ENCODE measurements at regions not wholly inside any gene's neighbourhood (a gene's known extent, or its start where the extent isn't known, plus 50 kb on each side); places are given as distances from the start of the nearest gene placed in this dataset.

DNA sequence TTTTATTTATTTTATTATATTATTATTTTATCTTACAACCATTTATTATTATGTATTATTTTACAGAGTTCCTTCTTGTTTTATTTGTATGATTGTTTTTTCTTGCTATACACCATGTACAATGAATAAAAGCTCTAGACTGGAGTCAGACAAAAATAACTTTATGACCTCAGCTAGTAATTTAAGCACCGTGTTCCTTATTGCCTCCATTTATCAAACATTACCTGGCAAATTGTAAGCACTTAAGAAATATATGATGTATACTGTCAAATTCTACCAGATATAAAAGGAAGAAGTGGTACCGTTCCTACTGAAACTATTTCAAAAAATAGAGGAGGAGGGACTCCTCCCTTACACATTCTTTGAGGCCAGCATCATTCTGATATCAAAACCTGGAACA lies 326.9 kb upstream of the NECTIN3 start:
- TF ChIP-seq, protein P1, sequence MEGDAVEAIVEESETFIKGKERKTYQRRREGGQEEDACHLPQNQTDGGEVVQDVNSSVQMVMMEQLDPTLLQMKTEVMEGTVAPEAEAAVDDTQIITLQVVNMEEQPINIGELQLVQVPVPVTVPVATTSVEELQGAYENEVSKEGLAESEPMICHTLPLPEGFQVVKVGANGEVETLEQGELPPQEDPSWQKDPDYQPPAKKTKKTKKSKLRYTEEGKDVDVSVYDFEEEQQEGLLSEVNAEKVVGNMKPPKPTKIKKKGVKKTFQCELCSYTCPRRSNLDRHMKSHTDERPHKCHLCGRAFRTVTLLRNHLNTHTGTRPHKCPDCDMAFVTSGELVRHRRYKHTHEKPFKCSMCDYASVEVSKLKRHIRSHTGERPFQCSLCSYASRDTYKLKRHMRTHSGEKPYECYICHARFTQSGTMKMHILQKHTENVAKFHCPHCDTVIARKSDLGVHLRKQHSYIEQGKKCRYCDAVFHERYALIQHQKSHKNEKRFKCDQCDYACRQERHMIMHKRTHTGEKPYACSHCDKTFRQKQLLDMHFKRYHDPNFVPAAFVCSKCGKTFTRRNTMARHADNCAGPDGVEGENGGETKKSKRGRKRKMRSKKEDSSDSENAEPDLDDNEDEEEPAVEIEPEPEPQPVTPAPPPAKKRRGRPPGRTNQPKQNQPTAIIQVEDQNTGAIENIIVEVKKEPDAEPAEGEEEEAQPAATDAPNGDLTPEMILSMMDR (conservative IDR thresholded peaks at IDR 0.05; ENCODE audit: low read depth, low read length): no peak
- H3K4me3 ChIP-seq (ENCODE audit: low read depth, low read length): no peak overlapping the region
- DNase-seq (ENCODE audit: low read depth): no peak

DNA sequence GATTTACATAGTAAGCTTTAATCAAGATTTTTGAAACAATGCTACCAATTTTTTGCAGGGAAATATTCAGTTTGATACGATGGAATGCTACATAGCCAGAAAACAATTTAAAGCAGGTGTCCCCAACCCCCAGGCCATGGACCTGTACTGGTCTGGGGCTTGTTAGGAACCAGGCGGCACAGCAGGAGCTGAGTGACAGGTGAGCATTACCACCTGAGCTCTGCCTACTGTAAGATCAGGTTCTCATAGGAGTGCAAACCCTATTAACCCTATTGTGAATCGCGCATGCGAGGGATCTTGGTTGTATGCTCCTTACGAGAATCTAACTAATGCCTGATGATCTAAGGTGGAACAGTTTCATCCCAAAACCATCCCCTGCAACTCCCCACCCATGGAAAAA lies 322.6 kb upstream of the NECTIN3 start:
- TF ChIP-seq, protein P1 (conservative IDR thresholded peaks at IDR 0.05; ENCODE audit: low read depth, low read length): no peak
- no peak overlapping the region for H3K4me3 ChIP-seq (ENCODE audit: low read depth, low read length)
- no peak for DNase-seq (ENCODE audit: low read depth)

DNA sequence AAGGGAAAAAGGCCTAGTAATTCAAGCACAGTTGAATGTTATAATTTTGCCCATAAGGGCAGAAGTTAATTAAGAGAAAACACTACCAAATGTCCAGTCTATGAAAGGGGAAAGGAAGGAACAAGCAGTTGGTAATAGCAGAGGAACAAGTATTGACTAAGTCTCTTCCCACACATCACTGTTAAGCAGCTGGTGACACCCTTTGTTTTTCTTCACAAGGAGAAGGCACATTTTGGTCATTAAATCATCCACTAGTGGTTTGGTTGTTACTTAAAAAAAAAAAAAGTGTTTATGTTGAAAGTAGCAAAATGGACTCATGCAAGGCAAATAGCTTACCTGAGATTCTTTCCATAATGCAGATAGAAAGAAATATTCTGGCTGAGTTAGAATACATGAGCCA lies 321.4 kb upstream of the NECTIN3 start:
- no peak for DNase-seq (ENCODE audit: low read depth)
- H3K4me3 ChIP-seq (ENCODE audit: low read depth, low read length): no peak overlapping the region

DNA sequence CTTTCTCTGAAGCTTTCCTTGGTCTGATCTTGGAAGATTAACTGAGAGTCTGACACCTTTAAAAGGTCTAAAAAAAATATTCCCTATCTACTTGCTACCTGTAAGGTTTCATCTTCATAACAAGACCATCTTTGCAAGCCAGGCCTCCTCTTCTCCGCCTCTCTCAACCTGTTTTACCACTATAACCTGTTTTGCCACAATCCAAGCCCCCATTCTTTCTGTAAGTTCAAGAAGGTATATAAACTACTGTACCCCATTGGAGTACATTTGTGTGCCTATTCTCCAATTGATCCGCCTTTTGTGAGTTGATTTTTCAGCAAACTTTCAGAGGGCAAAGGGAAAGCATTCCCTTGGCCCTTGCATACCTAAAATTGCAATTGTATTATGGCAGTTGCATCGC lies 319.3 kb upstream of the NECTIN3 start:
- DNase-seq (ENCODE audit: low read depth): no peak
- TF ChIP-seq, protein P1 (conservative IDR thresholded peaks at IDR 0.05; ENCODE audit: low read depth, low read length): no peak
- H3K4me3 ChIP-seq (ENCODE audit: low read depth, low read length): no peak overlapping the region

More for the DNA sequence above, 321.4 kb upstream of the NECTIN3 start:
- TF ChIP-seq, protein P1 (conservative IDR thresholded peaks at IDR 0.05; ENCODE audit: low read depth, low read length): no peak

DNA sequence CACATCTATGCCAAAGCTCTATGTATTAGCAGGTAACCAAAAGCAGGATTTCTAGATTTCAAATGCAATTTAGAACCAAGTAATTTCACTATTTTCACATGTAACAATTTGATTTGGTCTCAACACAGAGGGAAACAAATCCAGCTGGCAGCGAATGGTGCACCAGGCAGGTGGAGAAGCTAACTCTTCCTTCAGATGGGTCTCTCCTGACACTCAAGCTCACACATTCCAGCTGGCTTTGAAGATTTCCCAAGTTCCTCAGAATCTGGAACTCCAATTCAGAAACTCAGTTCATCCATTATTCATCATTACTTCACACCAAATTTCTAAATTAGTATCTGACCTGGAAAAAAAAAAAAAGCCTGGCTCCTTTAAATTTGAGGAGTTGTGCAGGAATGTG lies 318.1 kb upstream of the NECTIN3 start:
- no peak overlapping the region for H3K4me3 ChIP-seq (ENCODE audit: low read depth, low read length)
- DNase-seq (ENCODE audit: low read depth): no peak
- TF ChIP-seq, protein P1 (conservative IDR thresholded peaks at IDR 0.05; ENCODE audit: low read depth, low read length): no peak

DNA sequence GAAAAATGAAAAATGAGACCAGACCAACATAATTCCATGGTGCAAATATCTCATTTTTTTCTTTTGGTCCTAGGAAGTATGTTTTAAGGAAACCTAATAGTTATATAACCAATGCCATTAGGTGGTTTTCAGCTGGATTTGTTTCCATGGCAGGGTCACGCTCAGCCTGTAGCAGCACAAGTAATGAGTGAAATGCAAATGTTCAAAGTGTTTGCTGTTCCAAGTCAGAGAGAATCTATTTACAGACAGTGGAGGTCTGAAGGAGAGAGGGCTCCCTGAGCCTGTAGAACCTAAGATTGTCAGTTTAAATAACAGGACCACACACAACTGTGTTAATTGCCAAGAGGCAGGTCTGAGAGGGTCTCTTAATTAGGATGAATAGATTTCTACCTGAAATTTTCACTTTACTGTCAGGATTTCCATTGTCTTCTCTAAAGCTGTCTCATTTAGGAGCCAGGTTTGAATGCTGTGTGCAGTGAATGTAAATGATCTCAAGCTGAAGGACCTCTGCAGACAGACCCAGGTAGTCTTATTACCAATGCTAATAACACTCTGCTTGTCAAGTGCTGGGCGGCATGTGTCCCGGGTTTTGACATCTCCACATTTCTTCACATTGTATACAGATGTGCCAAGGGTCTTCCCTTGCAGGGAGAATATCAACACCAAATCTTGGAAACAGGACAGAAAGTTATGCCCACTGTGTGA lies 317.3 kb upstream of the NECTIN3 start:
- H3K4me3 ChIP-seq (ENCODE audit: low read depth, low read length): no peak overlapping the region
- TF ChIP-seq, protein P1 (conservative IDR thresholded peaks at IDR 0.05; ENCODE audit: low read depth, low read length): no peak
- DNase-seq (ENCODE audit: low read depth): no peak

DNA sequence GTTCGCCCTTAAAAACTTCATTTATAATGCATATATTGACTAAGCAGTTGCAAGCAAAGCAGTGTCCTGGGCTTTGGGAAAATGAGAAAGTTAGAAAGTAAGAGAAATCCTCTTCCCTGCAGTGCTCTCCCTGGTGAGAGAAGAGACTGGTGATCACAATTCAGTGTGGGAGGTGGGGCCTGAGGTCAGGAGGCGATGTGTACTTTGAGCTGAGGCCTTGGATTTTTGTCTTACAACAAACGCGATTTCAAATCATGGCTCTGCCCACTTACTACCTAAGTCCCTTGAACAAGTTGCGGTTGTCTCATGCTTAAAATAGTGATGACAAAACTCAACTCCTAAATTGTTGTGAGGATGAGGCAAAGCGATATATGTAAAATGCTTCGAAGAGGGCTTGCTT lies 316.3 kb upstream of the NECTIN3 start:
- no peak for DNase-seq (ENCODE audit: low read depth)
- no peak overlapping the region for H3K4me3 ChIP-seq (ENCODE audit: low read depth, low read length)
- TF ChIP-seq, protein P1 (conservative IDR thresholded peaks at IDR 0.05; ENCODE audit: low read depth, low read length): no peak

All from epithelial cell of proximal tubule (primary cell).